ENCODE measurements at regions not wholly inside any gene's neighbourhood (a gene's known extent, or its start where the extent isn't known, plus 50 kb on each side); places are given as distances from the start of the nearest gene placed in this dataset.
"Not testable (repeated sequence)": the region's sequence is repeated elsewhere in the genome, so short reads cannot be mapped to it uniquely, and the experiment has no call there.

DNA sequence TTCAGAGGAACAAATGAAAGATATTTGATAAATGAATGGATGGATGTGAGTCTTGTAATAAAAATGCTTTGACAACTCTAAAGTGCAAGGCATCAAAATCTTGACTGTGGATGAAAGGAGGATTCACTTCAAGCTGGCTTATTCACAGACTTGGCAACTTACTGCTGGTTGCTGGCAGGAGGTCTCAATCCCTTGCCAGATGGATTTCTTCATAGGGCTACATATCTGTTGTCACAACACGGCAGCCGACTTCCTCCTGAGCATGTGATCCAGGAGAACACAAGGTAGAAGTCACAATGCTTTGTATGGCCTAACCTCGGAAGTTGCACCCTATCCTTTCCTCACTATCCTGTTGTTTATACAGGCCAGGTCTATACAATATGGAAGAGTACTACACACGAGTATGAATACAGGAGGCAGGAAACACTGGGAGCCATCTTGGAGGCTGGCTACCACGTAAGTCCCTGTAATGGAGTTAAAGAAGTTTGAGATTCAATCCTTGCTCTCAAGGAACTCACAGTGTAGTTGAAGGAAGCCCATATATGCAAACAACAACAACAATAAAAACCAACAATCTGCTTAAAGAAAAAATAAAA is 97.9 kb downstream of the ID4 start:
- in situ Hi-C loops (cut with HindIII; ENCODE audit: low pct_unique_long_range_greater_than_20kb, low sequenced_read_pairs): no loop called here
- DNase-seq (ENCODE audit: low read depth in 1 of 2, low spot score in 1 of 2): no peak
- no peak for TF ChIP-seq JUND (IDR thresholded peaks at IDR 0.05; ENCODE audit: low read depth)

DNA sequence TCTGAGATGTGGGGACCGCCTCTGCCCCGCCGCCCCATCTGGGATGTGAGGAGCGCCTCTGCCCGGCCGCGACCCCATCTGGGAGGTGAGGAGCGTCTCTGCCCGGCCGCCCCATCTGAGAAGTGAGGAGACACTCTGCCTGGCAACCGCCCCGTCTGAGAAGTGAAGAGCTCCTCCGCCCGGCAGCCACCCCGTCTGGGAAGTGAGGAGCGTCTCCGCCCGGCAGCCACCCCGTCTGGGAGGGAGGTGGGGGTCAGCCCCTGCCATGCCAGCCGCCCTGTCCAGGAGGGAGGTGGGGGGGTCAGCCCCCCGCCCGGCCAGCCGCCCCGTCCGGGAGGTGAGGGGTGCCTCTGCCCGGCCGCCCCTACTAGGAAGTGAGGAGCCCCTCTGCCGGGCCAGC is 102.2 kb downstream of the ID4 start:
- DNase-seq (ENCODE audit: low read depth in 1 of 2, low spot score in 1 of 2); in situ Hi-C loops (cut with HindIII; ENCODE audit: low pct_unique_long_range_greater_than_20kb, low sequenced_read_pairs): not testable (repeated sequence)

DNA sequence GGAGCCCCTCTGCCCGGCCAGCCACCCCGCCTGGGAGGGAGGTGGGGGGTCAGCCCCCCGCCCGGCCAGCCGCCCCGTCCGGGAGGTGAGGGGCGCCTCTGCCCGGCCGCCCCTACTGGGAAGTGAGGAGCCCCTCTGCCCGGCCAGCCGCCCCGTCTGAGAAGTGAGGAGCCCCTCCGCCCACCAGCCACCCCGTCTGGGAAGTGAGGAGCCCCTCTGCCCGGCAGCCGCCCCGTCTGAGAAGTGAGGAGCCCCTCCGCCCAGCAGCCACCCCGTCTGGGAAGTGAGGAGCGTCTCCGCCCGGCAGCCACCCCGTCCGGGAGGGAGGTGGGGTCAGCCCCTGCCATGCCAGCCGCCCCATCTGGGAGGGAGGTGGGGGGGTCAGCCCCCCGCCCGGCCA is 102.8 kb downstream of the ID4 start:
- DNase-seq (ENCODE audit: low read depth in 1 of 2, low spot score in 1 of 2); in situ Hi-C loops (cut with HindIII; ENCODE audit: low pct_unique_long_range_greater_than_20kb, low sequenced_read_pairs): not testable (repeated sequence)

DNA sequence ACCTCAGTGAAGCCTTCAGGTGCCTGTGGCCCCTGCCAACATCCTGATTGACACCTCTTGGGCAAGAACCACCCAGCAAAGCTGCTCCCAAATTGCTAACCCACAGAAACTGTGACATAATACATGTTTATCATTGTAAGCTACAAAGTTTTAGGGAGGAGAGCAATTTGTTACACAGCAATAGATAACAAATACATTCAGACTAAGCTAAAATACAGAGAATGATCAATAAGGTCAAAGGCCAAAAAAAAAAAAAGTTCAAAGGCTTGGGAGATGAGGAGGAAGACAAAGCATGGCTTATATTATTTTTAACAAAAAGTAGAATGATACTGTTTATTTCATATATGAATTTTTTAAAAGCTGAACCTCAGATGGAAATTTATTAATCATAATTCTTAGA is 105.9 kb downstream of the ID4 start:
- in situ Hi-C loops (cut with HindIII; ENCODE audit: low pct_unique_long_range_greater_than_20kb, low sequenced_read_pairs): no loop called here
- DNase-seq (ENCODE audit: low read depth in 1 of 2, low spot score in 1 of 2): no peak
- TF ChIP-seq JUND (IDR thresholded peaks at IDR 0.05; ENCODE audit: low read depth): no peak

DNA sequence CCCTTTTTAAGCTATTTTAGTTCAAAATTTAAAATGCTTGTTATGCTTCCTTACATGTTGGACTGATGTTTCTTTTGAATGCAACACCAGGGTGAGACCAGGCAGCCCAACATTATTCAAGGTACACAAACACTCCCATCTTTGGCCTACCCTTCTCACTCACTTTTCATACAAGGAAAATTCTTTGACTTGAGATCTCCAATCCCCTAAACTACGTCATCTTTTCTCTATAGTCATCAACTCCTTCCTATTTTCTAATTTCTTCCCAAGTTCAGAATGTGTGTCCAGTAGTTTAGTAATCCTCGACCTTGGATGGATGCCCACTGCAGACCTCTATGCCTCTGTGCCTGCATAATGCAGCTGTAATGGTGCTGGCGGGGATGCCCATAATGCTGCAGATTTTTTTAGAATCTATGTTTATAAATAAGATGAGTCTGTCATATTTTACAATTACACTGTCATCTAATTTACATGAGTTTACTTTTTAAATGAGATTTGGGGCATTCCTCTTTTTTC is 108.7 kb downstream of the ID4 start:
- no peak for DNase-seq (ENCODE audit: low read depth in 1 of 2, low spot score in 1 of 2)
- no peak for TF ChIP-seq JUND (IDR thresholded peaks at IDR 0.05; ENCODE audit: low read depth)
- in situ Hi-C loops (cut with HindIII; ENCODE audit: low pct_unique_long_range_greater_than_20kb, low sequenced_read_pairs): no loop called here

DNA sequence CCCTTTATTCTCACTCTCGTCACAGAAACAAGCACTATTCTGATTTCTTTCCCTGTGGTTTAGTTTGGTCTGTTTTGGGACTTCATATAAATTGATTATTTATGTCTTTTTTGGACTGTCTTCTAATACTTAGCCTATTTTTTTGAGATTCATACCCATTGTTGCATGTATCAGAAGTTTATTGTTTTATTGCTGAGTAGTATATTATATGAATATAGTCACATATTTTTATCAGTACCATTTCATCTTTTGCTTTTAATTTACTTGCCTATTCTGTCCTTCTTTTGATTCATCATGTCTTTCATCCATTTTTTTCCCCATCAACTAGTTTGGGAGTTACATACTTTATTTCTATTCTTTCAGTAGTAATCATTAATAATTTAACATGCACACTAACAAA is 112.0 kb downstream of the ID4 start:
- TF ChIP-seq JUND (IDR thresholded peaks at IDR 0.05; ENCODE audit: low read depth): no peak

DNA sequence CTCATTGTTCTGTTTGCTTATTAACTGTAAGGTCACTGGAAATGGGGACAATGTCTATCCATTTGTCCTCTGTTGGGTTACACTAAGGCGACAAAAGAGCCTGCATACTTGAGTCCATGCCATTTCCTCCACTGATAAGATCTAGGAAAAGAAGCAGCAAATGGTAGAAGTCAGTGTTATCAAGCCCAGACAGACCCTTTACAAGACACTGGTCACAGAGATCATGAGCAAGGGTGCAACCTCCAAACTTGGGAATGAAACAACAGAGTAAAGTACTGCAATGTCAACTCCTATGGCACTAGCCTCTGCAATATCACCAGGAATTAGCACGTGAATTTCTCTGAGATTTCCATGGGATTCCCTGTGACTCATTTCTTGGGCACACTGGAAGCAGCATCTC is 126.9 kb downstream of the ID4 start:
- DNase-seq (ENCODE audit: low read depth in 1 of 2, low spot score in 1 of 2): peak in 1 of 2 experiments; percentile 12
- TF ChIP-seq JUND (IDR thresholded peaks at IDR 0.05; ENCODE audit: low read depth): no peak
- in situ Hi-C loops (cut with HindIII; ENCODE audit: low pct_unique_long_range_greater_than_20kb, low sequenced_read_pairs): no loop called here

More for the DNA sequence above, 112.0 kb downstream of the ID4 start:
- in situ Hi-C loops (cut with HindIII; ENCODE audit: low pct_unique_long_range_greater_than_20kb, low sequenced_read_pairs): no loop called here
- DNase-seq (ENCODE audit: low read depth in 1 of 2, low spot score in 1 of 2): no peak

DNA sequence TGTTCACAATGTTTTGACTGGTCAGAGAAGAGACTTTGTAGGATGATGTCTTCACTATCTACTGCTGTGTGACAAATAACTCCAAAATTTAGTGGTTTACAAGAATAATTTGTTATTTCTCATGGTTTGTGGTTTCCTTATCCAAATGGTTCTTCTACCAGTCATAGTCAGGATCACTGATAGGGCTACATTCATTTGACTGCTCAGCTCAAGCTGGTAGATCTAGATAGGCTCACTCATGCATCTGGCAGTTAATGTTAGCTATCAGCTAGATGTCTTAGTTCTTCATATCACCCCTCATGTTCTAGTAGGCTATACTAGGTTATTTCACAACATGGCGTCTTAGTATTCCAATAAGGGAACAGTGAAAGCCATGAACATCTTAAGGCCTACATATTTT is 131.0 kb downstream of the ID4 start:
- no peak for TF ChIP-seq JUND (IDR thresholded peaks at IDR 0.05; ENCODE audit: low read depth)
- in situ Hi-C loops (cut with HindIII; ENCODE audit: low pct_unique_long_range_greater_than_20kb, low sequenced_read_pairs): no loop called here
- DNase-seq (ENCODE audit: low read depth in 1 of 2, low spot score in 1 of 2): no peak

DNA sequence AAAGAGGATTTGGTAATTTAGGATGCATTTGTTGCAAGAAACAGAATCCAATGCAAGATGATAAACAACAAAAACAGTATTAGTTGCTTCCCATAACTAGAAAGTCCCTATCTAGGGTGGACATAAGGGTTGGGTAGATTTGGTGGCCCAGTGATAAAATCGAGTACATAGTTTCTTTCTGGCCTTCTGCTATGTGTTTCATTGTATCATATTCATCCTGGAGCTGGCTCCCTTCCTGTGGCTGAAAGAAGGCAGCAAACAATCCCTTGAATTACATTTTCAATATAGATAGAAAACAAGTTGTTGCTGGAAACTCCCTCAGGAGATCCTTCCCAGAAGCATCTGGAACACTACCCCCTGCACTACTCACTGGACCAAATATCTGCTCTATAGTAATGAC is 135.1 kb downstream of the ID4 start:
- DNase-seq (ENCODE audit: low read depth in 1 of 2, low spot score in 1 of 2): no peak
- in situ Hi-C loops (cut with HindIII; ENCODE audit: low pct_unique_long_range_greater_than_20kb, low sequenced_read_pairs): no loop called here
- TF ChIP-seq JUND (IDR thresholded peaks at IDR 0.05; ENCODE audit: low read depth): no peak

DNA sequence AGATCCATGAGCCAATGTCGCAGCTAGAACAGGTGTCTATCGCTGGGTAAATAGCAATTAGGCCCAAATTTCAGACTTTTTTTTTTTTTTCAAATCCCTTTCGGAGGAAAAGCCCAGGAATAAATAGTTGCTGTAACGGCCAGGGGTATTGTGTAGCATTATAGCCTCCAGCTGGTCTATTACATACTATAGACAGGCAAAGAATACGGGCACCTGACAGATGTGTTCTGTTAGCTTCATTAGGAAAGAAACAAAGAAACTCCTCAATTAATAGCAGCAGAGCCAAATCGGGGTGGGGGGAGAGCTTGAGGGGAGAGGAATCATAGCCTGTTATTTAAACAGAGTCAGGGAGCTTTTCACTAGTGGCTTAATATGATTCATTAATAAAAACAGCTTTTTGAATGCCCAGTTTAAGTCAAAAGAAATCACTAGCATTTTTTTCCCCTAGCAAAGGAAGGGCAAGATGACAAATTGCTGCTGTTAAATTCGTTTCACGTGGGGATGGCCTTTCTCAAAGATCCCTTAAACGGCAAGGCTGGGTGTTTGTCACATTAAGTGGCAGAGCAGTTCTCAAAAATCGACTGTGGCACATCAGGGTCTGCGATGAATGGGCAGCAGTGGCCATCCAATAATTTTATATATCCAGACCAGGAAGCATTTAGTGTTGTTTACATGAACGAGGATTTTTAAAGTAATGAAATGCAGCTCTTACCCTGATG is 139.4 kb downstream of the ID4 start:
- no peak for DNase-seq (ENCODE audit: low read depth in 1 of 2, low spot score in 1 of 2)
- in situ Hi-C loops (cut with HindIII; ENCODE audit: low pct_unique_long_range_greater_than_20kb, low sequenced_read_pairs): no loop called here
- TF ChIP-seq JUND (IDR thresholded peaks at IDR 0.05; ENCODE audit: low read depth): no peak

DNA sequence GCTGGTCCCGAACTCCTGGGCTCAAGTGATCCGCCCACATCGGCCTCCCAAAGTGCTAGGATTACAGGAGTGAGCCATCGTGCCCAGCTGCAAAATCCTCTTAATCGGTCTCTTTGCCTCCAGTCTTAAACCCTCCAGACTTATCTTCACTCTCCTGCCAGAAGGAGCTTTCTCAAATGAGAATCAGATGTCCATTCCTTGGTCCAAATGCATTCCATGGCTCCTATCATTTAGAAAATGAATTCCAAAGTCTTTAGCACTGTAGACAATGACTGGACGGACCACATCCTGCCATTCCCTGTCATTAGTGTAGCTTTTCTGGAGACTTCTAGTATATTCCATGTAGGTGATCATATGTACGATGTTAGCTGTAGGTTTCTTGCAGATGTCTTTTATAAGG is 141.9 kb downstream of the ID4 start:
- in situ Hi-C loops (cut with HindIII; ENCODE audit: low pct_unique_long_range_greater_than_20kb, low sequenced_read_pairs): no loop called here
- DNase-seq (ENCODE audit: low read depth in 1 of 2, low spot score in 1 of 2): no peak

DNA sequence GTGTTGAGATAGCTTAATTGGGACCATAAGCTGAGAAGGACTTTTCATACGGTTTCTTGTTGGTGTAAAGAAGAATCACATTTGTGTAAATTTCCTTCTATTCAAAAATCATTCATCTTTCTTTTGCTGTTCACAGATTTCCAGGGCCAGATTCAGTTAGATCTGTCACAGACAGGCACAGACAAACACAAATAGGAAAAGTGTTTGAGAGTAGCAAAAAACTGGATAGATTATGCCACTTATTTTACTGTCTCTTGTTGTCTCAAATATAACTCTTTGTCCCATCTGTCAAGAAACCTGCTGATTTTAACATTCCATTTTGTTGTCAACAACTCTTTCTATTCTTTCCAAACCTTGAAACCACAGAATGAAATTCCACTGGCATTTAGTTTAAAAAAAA is 142.8 kb downstream of the ID4 start:
- TF ChIP-seq JUND (IDR thresholded peaks at IDR 0.05; ENCODE audit: low read depth): no peak
- in situ Hi-C loops (cut with HindIII; ENCODE audit: low pct_unique_long_range_greater_than_20kb, low sequenced_read_pairs): no loop called here
- no peak for DNase-seq (ENCODE audit: low read depth in 1 of 2, low spot score in 1 of 2)

More for the DNA sequence above, 141.9 kb downstream of the ID4 start:
- no peak for TF ChIP-seq JUND (IDR thresholded peaks at IDR 0.05; ENCODE audit: low read depth)

DNA sequence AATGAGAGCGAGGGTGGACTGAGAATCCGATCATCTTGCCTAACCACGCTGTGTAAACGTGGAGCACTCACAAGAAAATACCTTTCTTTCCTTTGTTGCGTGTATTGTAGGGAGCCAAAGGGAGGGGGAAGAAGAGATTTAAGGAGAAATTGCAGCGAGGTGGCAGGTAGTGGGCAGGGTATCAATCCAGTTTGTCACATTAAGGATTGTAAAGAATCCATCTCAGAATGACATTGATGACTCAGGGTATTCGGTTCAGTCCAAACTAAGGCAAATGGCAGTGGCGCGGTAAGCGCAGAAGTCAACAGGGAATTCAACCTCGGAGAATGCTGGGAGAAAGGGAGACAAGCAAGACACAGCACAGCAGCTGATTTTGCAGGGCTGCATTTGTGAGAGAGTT is 146.2 kb downstream of the ID4 start:
- DNase-seq (ENCODE audit: low read depth in 1 of 2, low spot score in 1 of 2): no peak
- TF ChIP-seq JUND (IDR thresholded peaks at IDR 0.05; ENCODE audit: low read depth): no peak
- in situ Hi-C loops (cut with HindIII; ENCODE audit: low pct_unique_long_range_greater_than_20kb, low sequenced_read_pairs): no loop called here

All from T47D (cell line).